DND-41 (cell line): ENCODE measurements at regions not wholly inside any gene's neighbourhood (a gene's known extent, or its start where the extent isn't known, plus 50 kb on each side); places are given as distances from the start of the nearest gene placed in this dataset.
A peak's percentile ranks its signal among the peaks of the same experiment; 100 is the strongest.

Source experiments
- ATAC-seq: fragments of 200-7000 bp; cut with Tn5 transposase; 3 replicates; pipeline ENCODE4 v1.9.1; 2021; ENCODE audit warnings: low read depth; ENCODE audit not compliant: insufficient read depth
- DNase-seq: peaks from one replicate; pipeline ENCODE4 v3.0.0-alpha.2; 2020
- H2AFZ ChIP-seq: 2 replicates; pipeline ENCODE4 v1.6.0; 2012; ENCODE audit warnings: low read depth, low read length
- H3K27ac ChIP-seq: 2 replicates; pipeline ENCODE4 v1.5.1; 2012; ENCODE audit warnings: low read length, inconsistent platforms
- H3K27me3 ChIP-seq: fragments of 200-600 bp; sonication (generic); 2 replicates; pipeline ENCODE4 v1.6.0; 2012; ENCODE audit warnings: low read length, mild to moderate bottlenecking, inconsistent platforms; ENCODE audit not compliant: insufficient read depth, poor library complexity
- H3K36me3 ChIP-seq: 2 replicates; pipeline ENCODE4 v1.5.1; 2012; ENCODE audit warnings: low read length, inconsistent platforms; ENCODE audit not compliant: insufficient read depth
- H3K4me1 ChIP-seq: 2 replicates; pipeline ENCODE4 v1.5.1; 2012; ENCODE audit warnings: mild to moderate bottlenecking, low read length; ENCODE audit not compliant: insufficient read depth
- H3K4me2 ChIP-seq: 2 replicates; pipeline ENCODE4 v1.6.0; 2012; ENCODE audit warnings: mild to moderate bottlenecking, moderate library complexity, low read length, inconsistent platforms; ENCODE audit not compliant: insufficient read depth
- H3K4me3 ChIP-seq, 2 experiments: fragments of 200-600 bp in 1 of 2; shearing (Covaris generic) in 1 of 2; 2 replicates each; pipeline ENCODE4 v1.5.1; 2012 to 2016; ENCODE audit warnings: inconsistent platforms in 2 of 2, low read length in 2 of 2, mild to moderate bottlenecking in 2 of 2, low read depth in 1 of 2, moderate library complexity in 1 of 2
- H3K79me2 ChIP-seq: 2 replicates; pipeline ENCODE4 v1.6.0; 2012; ENCODE audit warnings: low read length, inconsistent platforms; ENCODE audit not compliant: insufficient read depth
- H3K9ac ChIP-seq: 2 replicates; pipeline ENCODE4 v1.6.0; 2012; ENCODE audit warnings: low read depth, mild to moderate bottlenecking, inconsistent platforms, low read length, moderate library complexity
- H3K9me3 ChIP-seq: 2 replicates; pipeline ENCODE4 v1.5.1; 2012; ENCODE audit warnings: low read length, moderate library complexity, mild to moderate bottlenecking, inconsistent platforms; ENCODE audit not compliant: insufficient read depth, severe bottlenecking
- H4K20me1 ChIP-seq: 2 replicates; pipeline ENCODE4 v1.6.0; 2012; ENCODE audit warnings: low read length; ENCODE audit not compliant: insufficient read depth
- CTCF ChIP-seq: IDR thresholded peaks from 2 replicates; pipeline ENCODE4 v1.5.1; 2012; ENCODE audit warnings: borderline replicate concordance, low read length, moderate library complexity, mild to moderate bottlenecking; ENCODE audit not compliant: poor library complexity, severe bottlenecking; ENCODE audit errors: extremely low read depth
- EZH2 ChIP-seq: IDR thresholded peaks from 3 replicates; pipeline ENCODE4 v1.6.1; 2012; ENCODE audit warnings: borderline replicate concordance, low read depth, mild to moderate bottlenecking, moderate library complexity, low read length, inconsistent platforms; ENCODE audit not compliant: severe bottlenecking

- no peak overlapping the region for H3K9ac ChIP-seq
- H3K79me2 ChIP-seq, result peaks cover 95% of the 10 kb centered on the region
- ATAC-seq, result no peak
- TF ChIP-seq CTCF (no peak), EZH2 (no peak)
- no peaks in the 10 kb centered on the region for H3K4me1 ChIP-seq
- no peaks in the 10 kb centered on the region for H3K27me3 ChIP-seq
- no peak overlapping the region for H3K4me2 ChIP-seq
- H3K36me3 ChIP-seq, result peaks cover 54% of the 10 kb centered on the region
- no peaks in the 10 kb centered on the region for H3K9me3 ChIP-seq
- no peak overlapping the region for H2AFZ ChIP-seq
- H3K27ac ChIP-seq, result peak overlapping the region; percentile 34; the same call in 1 of the 2 replicates
- no peak overlapping the region for H3K4me3 ChIP-seq
- 0 out of 2 replicates have a peak, but pooled peaks cover 18% of the 10 kb centered on the region for H4K20me1 ChIP-seq
- no peak for DNase-seq
Observed at GRCh38 chr10:31187182-31187581, 131.8 kb upstream of the ZEB1 start.

- Histone ChIP-seq H3K4me3 (no peak overlapping the region), H3K9me3 (no peaks in the 10 kb centered on the region), H3K4me2 (no peak overlapping the region), H3K36me3 (peaks cover 59% of the 10 kb centered on the region), H3K27ac (0 out of 2 replicates have a peak overlapping the region, but pooled peaks have one; percentile 18), H3K4me1 (no peaks in the 10 kb centered on the region), H2AFZ (no peak overlapping the region), H3K79me2 (peaks cover 95% of the 10 kb centered on the region), H4K20me1 (0 out of 2 replicates have a peak, but pooled peaks cover 18% of the 10 kb centered on the region), H3K9ac (no peak overlapping the region), H3K27me3 (no peaks in the 10 kb centered on the region)
- DNase-seq (no peak), ATAC-seq (no peak)
- no peak for TF ChIP-seq EZH2
- TF ChIP-seq CTCF, result no peak
Observed at GRCh38 chr10:31187607-31188210, 131.3 kb upstream of the ZEB1 start.

- DNase-seq, result no peak
- H3K36me3 ChIP-seq, result peaks cover 70% of the 10 kb centered on the region
- H2AFZ ChIP-seq, result no peak overlapping the region
- TF ChIP-seq CTCF, result no peak
- no peak for TF ChIP-seq EZH2
- no peak overlapping the region for H3K4me3 ChIP-seq
- H3K9me3 ChIP-seq, result no peaks in the 10 kb centered on the region
- no peak for ATAC-seq
- H3K9ac ChIP-seq, result no peak overlapping the region
- peak overlapping the region; percentile 41; the same call in 1 of the 2 replicates for H3K27ac ChIP-seq
- H3K79me2 ChIP-seq, result peaks cover 95% of the 10 kb centered on the region
- H4K20me1 ChIP-seq, result 0 out of 2 replicates have a peak, but pooled peaks cover 18% of the 10 kb centered on the region
- no peaks in the 10 kb centered on the region for H3K27me3 ChIP-seq
- no peaks in the 10 kb centered on the region for H3K4me1 ChIP-seq
- no peak overlapping the region for H3K4me2 ChIP-seq
Observed at GRCh38 chr10:31188792-31189406, 130.1 kb upstream of the ZEB1 start.
